GM18502 (cell line): ENCODE measurements at regions not wholly inside any gene's neighbourhood (a gene's known extent, or its start where the extent isn't known, plus 50 kb on each side); places are given as distances from the start of the nearest gene placed in this dataset.

ENCODE experiments used
- ATAC-seq: cut with Tn5 transposase; IDR thresholded peaks from one replicate; pipeline ENCODE4 v1.9.1; 2021; ENCODE audit warnings: mild to moderate bottlenecking; ENCODE audit not compliant: unreplicated experiment, poor library complexity

DNA sequence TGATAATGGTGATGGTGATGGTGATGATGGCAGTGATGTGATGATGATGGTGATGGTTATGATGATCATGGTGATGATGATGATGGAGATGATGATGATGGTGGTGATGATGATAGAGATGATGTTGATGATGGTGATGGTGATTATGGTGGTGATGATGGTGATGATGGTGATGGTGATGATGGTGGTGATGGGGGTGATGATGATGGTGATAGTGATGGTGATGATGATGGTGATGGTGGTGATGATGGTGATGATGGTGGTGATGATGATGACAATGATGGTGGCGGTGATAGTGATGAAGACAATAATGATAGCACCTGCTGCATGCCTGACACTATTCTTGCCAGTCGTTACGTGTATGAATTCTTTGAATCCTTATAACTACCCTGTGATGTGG, 317.9 kb upstream of the AJAP1 start:
- no peak for ATAC-seq

DNA sequence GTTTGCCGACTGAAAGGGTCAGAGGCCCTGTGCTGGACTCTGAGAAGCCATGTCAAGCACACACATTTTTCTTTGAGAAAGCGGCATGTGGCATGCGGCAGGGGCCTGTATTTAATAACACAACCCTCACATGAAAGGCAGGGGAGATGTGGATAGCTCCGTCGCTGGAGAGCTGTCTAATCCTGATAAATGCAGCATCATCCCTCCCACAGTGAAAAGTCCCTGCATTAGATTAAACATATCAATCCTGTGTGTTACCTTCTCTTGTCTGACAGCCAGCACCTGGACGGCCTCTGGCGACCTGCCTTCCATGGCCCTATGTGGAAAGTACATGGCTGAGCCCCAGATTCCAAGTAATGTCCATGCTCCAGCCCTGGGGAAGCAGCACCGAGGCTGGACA, 313.0 kb upstream of the AJAP1 start:
- no peak for ATAC-seq

GRCh38 chr1:4344065-4344732, 310.2 kb upstream of the AJAP1 start:
- ATAC-seq = no peak

DNA sequence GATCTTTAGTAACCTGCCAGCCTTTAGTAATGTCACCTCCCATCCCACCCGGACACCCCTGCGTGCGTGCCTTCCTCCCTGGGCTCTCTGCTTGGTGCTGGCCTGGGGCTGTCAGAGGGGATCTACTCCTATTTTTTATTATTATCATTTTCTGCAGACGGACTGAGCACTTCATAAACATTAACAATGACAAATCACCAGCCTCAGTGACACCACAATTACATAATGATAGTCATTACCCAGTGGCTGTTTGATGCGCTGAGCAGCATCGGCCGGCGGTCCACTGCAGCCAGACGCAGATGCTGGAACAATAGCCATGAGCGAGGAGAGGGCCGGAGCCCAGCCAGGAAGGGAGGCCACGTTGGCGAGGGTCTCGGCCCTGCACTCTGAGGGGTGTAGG, 309.3 kb upstream of the AJAP1 start:
- ATAC-seq = no peak

GRCh38 chr1:4346131-4346530, 308.3 kb upstream of the AJAP1 start:
- ATAC-seq = no peak

DNA sequence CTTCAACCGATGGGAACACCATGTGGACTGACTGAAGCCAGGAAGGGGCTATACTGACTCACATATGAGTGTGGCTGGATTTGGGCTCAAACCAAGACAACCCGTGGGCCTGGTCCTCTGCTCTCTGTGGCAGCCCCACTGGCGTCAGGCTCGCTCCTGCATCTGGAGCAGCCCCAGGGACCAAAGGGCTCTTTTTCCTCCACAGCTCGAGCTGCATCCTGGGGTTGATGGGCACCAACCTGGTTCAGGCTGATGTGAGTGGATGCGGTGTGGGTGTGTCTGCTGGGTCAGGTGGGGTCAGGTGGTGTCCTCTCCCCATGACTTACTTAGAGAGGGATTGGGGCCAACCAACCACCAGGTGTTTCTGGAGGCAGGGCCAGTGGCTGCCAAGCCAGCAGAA, 303.0 kb upstream of the AJAP1 start:
- ATAC-seq = no peak

DNA sequence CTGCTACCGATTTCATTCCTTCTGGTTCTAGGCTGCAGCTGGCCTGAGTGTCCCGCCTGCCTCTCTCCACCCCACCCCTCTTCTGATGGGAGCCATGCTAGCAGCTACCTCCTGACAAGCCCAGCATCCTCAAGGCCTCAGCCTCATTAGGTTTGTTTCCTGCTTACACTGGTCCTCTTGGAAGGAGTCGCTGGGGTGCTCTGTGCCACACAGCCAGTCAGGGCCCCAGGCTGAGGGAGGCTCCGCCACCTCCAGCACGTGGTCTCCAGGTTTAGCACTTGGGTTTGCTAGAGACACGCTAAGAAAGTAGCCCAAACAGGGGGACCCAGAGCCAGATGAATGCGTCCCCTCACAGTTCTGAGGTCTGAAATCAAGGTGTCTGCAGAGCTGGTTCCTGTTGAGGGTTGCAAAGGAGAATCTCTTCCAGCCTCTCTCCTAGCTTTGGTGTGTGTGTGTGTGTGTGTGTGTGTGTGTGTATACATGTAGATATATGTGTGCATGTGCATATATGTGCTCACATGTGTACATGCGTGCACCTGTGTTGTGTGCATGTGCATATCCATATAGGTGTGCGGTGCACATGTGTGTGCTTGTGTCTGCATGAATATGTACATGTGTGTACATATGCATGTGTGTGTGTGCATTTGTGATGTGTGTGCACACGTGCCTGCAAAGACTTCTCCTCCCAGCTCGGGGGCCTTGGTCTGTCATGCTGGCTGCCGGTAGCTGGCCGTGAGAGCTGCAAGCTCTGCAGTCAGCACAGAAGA, 301.1 kb upstream of the AJAP1 start:
- no peak for ATAC-seq

DNA sequence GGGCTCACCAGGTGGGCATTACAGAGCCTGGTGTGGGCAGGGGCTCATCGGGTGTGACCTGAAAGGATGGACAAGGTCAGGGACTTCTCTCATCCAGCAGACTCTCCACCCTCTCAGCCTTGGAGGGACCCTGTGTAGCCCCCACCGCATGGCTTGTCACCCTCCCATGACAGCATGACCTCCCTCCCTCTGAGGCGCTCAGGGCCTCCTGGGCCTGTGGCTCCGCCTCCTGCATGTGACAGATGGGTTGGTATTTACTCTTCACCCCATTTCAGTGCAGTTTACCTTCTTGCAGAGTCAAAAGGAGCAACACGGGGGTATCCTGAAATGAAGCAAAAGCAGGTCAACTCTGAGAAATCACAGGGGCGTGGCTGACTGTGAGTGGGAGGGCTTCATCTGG, 298.6 kb upstream of the AJAP1 start:
- no peak for ATAC-seq

- no peak for ATAC-seq
Observed at GRCh38 chr1:4362314-4363044, 291.9 kb upstream of the AJAP1 start.

DNA sequence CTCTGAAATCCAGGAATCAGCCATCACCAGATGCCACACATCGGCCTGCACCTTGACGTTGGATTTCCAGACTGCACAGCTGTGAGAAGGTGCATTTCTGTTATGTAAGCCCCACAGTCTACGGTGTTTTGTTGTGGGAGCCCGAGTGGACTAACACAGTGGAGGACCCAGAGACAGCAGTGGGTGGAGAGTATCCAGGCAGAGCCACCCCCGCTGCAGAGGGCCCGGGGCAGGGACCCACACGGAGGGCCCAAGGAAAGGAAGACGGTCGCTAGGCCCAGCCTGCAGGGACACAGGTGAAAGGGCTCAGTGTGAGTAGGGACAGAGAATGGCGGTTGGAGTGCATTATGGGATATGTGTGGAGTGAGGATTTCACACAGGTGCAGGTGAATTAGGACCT, 288.3 kb upstream of the AJAP1 start:
- no peak for ATAC-seq

DNA sequence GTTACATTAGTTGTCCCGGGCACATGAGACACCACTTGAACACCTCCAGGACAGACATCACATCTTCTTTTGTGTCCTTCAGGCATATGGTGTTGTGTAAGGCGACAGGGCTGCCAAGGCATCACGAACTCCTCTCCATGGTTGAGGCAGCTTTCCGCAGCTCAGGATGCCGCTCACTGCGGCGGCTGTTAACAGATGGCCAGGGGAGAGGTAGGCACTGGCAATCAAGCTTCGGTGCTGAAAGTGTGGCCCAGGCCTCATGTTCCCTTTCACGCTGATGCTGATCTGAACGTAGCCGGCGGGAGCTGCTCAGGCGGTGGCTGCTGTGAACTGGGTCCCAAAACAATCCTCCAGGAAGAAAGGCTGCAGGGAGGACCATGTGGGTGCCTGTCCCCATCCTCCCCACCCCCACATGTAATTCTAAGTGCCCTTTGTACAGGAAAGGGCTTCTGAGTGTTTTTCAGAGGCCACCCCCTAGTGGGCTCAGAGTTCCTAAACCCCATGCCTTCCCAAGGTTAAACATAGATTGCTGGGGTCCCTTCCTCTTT, 287.1 kb upstream of the AJAP1 start:
- ATAC-seq = no peak

DNA sequence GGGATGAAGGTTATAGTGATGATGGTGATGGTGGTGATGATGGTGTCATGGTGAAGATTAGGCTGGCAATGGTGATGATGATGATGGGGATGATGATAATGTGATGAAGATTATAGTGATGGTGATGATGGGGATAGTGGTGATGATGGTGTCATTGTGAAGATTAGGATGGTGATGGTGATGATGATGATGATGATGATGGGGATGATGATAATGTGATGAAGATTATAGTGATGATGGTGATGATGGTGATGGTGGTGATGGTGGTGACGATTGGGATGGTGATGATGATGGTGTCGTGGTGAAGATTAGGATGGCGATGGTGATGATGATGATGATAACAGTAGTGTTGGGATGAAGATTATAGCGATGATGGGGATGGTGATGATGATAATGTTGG, 285.1 kb upstream of the AJAP1 start:
- no peak for ATAC-seq

DNA sequence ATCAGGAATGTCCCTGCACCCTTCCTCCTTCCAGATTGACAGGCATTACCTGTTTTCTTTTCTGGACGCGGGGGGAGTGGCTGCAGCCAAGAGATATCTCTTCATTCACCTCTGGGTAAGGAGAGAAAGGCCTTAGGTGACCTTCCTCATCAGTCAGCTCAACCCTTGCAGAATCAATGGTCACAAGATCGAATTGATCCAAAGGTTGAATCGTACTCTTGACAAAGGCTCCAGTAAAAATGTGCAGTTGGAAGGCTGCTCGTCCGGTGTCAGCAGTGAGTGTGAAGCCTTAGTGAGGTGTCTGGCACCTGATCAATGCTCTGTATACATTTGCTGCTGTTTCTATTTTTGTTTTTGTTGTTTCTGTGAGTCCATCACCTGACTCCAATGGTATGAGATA, 282.6 kb upstream of the AJAP1 start:
- no peak for ATAC-seq

DNA sequence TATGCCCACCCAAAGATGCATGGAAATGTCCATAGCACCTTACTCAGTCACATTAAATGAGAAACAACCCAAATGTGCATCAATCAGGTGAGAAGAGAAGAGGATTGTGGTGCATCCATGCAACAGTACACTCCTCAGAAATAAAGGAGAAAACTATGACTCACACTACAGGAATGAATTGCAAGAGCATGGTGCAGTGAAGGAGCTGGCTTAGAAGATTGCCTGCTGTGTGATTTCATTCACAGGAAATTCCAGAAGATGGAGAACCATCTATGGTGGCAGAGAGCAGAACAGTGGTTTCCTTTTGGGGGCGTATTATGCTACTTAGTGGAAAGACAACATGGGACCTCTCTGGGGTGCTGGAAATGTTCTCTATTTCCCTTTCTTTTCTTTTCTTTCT, 278.6 kb upstream of the AJAP1 start:
- ATAC-seq = no peak

GRCh38 chr1:4379451-4380175, 274.8 kb upstream of the AJAP1 start:
- ATAC-seq = no peak

GRCh38 chr1:4380564-4381168, 273.7 kb upstream of the AJAP1 start:
- no peak for ATAC-seq

GRCh38 chr1:4393191-4393590, 261.2 kb upstream of the AJAP1 start:
- no peak for ATAC-seq

GRCh38 chr1:4394366-4394765, 260.0 kb upstream of the AJAP1 start:
- no peak for ATAC-seq

GRCh38 chr1:4395158-4395557, 259.3 kb upstream of the AJAP1 start:
- no peak for ATAC-seq

- ATAC-seq = no peak
Observed at GRCh38 chr1:4395676-4396075, 258.7 kb upstream of the AJAP1 start.
